ENCODE measurements at regions not wholly inside any gene's neighbourhood (a gene's known extent, or its start where the extent isn't known, plus 50 kb on each side); places are given as distances from the start of the nearest gene placed in this dataset.
"Not testable (repeated sequence)": the region's sequence is repeated elsewhere in the genome, so short reads cannot be mapped to it uniquely, and the experiment has no call there.

GRCh38 chr7:5121256-5121655, 68.8 kb upstream of the WIPI2 start:
- H3K9me3 Mint-ChIP-seq; H3K4me1 Mint-ChIP-seq; H3K36me3 Mint-ChIP-seq; H3K27ac ChIP-seq (ENCODE audit: low read depth, low read length); H3K36me3 ChIP-seq (ENCODE audit: insufficient read depth, low read length); CTCF ChIA-PET; H3K4me3 ChIP-seq (ENCODE audit: low read length); H3K27ac Mint-ChIP-seq; H3K9me3 ChIP-seq (ENCODE audit: low read length); POLR2A ChIA-PET; H3K27me3 ChIP-seq (ENCODE audit: insufficient read depth, low read length, poor library complexity, severe bottlenecking); DNase-seq; H3K4me3 Mint-ChIP-seq; H3K27me3 Mint-ChIP-seq; H3K4me1 ChIP-seq (ENCODE audit: insufficient read depth, low read length): not testable (repeated sequence)

- Mint-ChIP-seq H3K27ac (peak overlapping the region; percentile 24 to 91 (median 88)), H3K4me3 (peak overlapping the region in 6 of 7 donors; percentile 24 to 63 (median 40)), H3K4me1 (peaks cover 19 to 31% (median 23%) of the 10 kb centered on the region in 3 donors)
- H3K4me3 ChIP-seq (ENCODE audit: low read length); H3K36me3 Mint-ChIP-seq; H3K9me3 Mint-ChIP-seq; H3K27me3 ChIP-seq (ENCODE audit: insufficient read depth, low read length, poor library complexity, severe bottlenecking); H3K36me3 ChIP-seq (ENCODE audit: insufficient read depth, low read length); H3K27ac ChIP-seq (ENCODE audit: low read depth, low read length); H3K27me3 Mint-ChIP-seq; H3K9me3 ChIP-seq (ENCODE audit: low read length): not testable (repeated sequence)
- DNase-seq: peak in 2 of 5 donors; percentile 35 to 54
- ChIA-PET POLR2A (interaction anchor here (0.6 kb wide), 1 partner anchor 320 kb away, joined by 3 read pairs; no protein-coding TSS in a partner anchor), CTCF (interaction anchor here (1.8 kb wide), 1 partner anchor 157 kb away, joined by 5 read pairs; no protein-coding TSS in a partner anchor)
- peaks cover 17% of the 10 kb centered on the region for H3K4me1 ChIP-seq (ENCODE audit: insufficient read depth, low read length)
Observed at GRCh38 chr7:5131238-5131637, 58.8 kb upstream of the WIPI2 start.

- H3K27me3 Mint-ChIP-seq: peaks cover 0 to 2% of the 10 kb centered on the region in 2 donors
- CTCF ChIA-PET: no interaction called here
- Histone ChIP-seq H3K27ac (ENCODE audit: low read depth, low read length) (no peak overlapping the region), H3K4me3 (ENCODE audit: low read length) (no peak overlapping the region), H3K4me1 (ENCODE audit: insufficient read depth, low read length) (peaks cover 17% of the 10 kb centered on the region), H3K9me3 (ENCODE audit: low read length) (no peaks in the 10 kb centered on the region), H3K27me3 (ENCODE audit: insufficient read depth, low read length, poor library complexity, severe bottlenecking) (no peaks in the 10 kb centered on the region), H3K36me3 (ENCODE audit: insufficient read depth, low read length) (no peaks in the 10 kb centered on the region)
- DNase-seq: no peak
- no peaks in the 10 kb centered on the region for H3K9me3 Mint-ChIP-seq
- peaks cover 19 to 31% (median 23%) of the 10 kb centered on the region in 3 donors for H3K4me1 Mint-ChIP-seq
- POLR2A ChIA-PET: no interaction called here
- H3K27ac Mint-ChIP-seq: peak overlapping the region in 5 of 8 donors; percentile 38 to 88 (median 70)
- peaks cover 0 to 2% (median 0%) of the 10 kb centered on the region in 3 donors for H3K36me3 Mint-ChIP-seq
- peak overlapping the region in 1 of 7 donors; percentile 32 for H3K4me3 Mint-ChIP-seq
Observed at GRCh38 chr7:5132539-5132938, 57.5 kb upstream of the WIPI2 start.

- no peaks in the 10 kb centered on the region for H3K4me1 ChIP-seq (ENCODE audit: insufficient read depth, low read length)
- peak in 1 of 5 donors; percentile 5 for DNase-seq
- H3K9me3 ChIP-seq (ENCODE audit: low read length): no peaks in the 10 kb centered on the region
- POLR2A ChIA-PET: interaction anchor here (0.6 kb wide), 1 partner anchor 502 kb away, joined by 3 read pairs; no protein-coding TSS in a partner anchor
- H3K36me3 ChIP-seq (ENCODE audit: insufficient read depth, low read length): no peaks in the 10 kb centered on the region
- Mint-ChIP-seq H3K9me3 (peaks cover 0 to 2% (median 0%) of the 10 kb centered on the region in 5 donors), H3K4me3 (peak overlapping the region in 1 of 7 donors; percentile 14), H3K27ac (peak overlapping the region in 5 of 8 donors; percentile 10 to 60 (median 55)), H3K36me3 (peaks cover 0 to 3% (median 0%) of the 10 kb centered on the region in 3 donors), H3K4me1 (peaks cover 16 to 22% (median 16%) of the 10 kb centered on the region in 3 donors), H3K27me3 (peaks cover 0 to 1% of the 10 kb centered on the region in 2 donors)
- H3K27ac ChIP-seq (ENCODE audit: low read depth, low read length): no peak overlapping the region
- H3K27me3 ChIP-seq (ENCODE audit: insufficient read depth, low read length, poor library complexity, severe bottlenecking): no peaks in the 10 kb centered on the region
- CTCF ChIA-PET: interaction anchor here (1.1 to 1.4 kb wide), 2 partner anchors 51 to 53 kb away, joined by 4 to 6 read pairs; no protein-coding TSS in a partner anchor
- no peak overlapping the region for H3K4me3 ChIP-seq (ENCODE audit: low read length)
Observed at GRCh38 chr7:5139998-5140397, 50.0 kb upstream of the WIPI2 start.
